ENCODE measurements at regions not wholly inside any gene's neighbourhood (a gene's known extent, or its start where the extent isn't known, plus 50 kb on each side); places are given as distances from the start of the nearest gene placed in this dataset.

DNA sequence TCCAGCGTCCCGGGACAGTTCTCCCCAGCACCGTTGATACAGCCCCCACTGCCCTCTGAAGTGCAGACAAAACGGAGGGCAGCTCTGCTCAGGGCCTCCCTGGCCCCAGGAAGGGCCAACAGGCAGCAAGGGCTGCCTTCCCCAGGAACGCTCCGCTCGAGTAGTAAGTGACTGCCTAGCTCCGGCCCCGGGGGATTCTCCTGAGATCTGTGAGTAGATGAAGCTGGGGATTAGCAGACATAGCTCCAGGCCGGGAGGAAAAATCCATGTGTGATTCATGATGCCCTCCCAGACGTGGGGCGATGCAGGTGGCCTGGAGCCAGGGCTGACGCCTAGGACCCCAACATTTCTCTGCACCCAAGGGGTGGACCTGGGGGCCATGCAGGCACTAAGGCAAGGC lies 85.3 kb downstream of the ENGASE start:
- no peak overlapping the region for H3K4me3 ChIP-seq
- intact Hi-C loops (cut with DNase I): loop anchor here in 1 of 2 donors (10.0 kb wide), 1 partner anchor 55 kb away; no protein-coding TSS in a partner anchor
- WGBS (ENCODE audit: insufficient coverage, low coverage, low lambda C conversion rate, missing lambda C conversion rate): 32% methylated on average over 6 of the region's 13 CpGs
- no peak overlapping the region for H3K27ac ChIP-seq
- TF ChIP-seq POLR2A (IDR thresholded peaks at IDR 0.05): no peak
- TF ChIP-seq, protein P1, sequence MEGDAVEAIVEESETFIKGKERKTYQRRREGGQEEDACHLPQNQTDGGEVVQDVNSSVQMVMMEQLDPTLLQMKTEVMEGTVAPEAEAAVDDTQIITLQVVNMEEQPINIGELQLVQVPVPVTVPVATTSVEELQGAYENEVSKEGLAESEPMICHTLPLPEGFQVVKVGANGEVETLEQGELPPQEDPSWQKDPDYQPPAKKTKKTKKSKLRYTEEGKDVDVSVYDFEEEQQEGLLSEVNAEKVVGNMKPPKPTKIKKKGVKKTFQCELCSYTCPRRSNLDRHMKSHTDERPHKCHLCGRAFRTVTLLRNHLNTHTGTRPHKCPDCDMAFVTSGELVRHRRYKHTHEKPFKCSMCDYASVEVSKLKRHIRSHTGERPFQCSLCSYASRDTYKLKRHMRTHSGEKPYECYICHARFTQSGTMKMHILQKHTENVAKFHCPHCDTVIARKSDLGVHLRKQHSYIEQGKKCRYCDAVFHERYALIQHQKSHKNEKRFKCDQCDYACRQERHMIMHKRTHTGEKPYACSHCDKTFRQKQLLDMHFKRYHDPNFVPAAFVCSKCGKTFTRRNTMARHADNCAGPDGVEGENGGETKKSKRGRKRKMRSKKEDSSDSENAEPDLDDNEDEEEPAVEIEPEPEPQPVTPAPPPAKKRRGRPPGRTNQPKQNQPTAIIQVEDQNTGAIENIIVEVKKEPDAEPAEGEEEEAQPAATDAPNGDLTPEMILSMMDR (IDR thresholded peaks at IDR 0.05): no peak
- H3K27me3 ChIP-seq: no peaks in the 10 kb centered on the region
- DNase-seq (no peak), ATAC-seq (no peak)
- H3K36me3 ChIP-seq: no peaks in the 10 kb centered on the region
- no peaks in the 10 kb centered on the region for H3K9me3 ChIP-seq
- no peaks in the 10 kb centered on the region for H3K4me1 ChIP-seq

DNA sequence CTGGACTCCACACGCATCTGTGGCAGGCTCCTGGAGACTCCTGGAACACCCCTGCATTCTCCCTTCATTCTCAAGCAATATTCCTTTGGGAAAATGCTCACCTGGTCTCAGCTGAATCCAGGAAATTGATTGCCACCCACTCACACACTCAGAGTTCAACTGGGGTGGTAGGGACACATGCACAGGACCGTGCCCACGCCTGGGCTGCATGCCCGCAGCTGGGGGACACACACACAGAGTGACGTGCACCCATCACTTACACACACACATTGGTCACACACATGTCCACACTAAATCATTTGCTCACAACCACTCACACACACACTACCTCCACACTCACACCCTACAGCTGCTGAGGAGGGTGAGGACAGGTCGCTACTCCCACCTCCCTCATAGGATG lies 84.8 kb downstream of the ENGASE start:
- Histone ChIP-seq H3K27ac (no peak overlapping the region), H3K4me1 (no peaks in the 10 kb centered on the region), H3K36me3 (no peaks in the 10 kb centered on the region), H3K9me3 (no peaks in the 10 kb centered on the region), H3K4me3 (no peak overlapping the region), H3K27me3 (no peaks in the 10 kb centered on the region)
- DNase-seq: no peak
- ATAC-seq: no peak
- intact Hi-C loops (cut with DNase I): loop anchor here in 1 of 2 donors (10.0 kb wide), 1 partner anchor 55 kb away; no protein-coding TSS in a partner anchor
- TF ChIP-seq, protein P1 (IDR thresholded peaks at IDR 0.05): no peak
- TF ChIP-seq POLR2A (IDR thresholded peaks at IDR 0.05): no peak
- 60% methylated on average over 4 of the region's 6 CpGs for WGBS (ENCODE audit: insufficient coverage, low coverage, low lambda C conversion rate, missing lambda C conversion rate)

DNA sequence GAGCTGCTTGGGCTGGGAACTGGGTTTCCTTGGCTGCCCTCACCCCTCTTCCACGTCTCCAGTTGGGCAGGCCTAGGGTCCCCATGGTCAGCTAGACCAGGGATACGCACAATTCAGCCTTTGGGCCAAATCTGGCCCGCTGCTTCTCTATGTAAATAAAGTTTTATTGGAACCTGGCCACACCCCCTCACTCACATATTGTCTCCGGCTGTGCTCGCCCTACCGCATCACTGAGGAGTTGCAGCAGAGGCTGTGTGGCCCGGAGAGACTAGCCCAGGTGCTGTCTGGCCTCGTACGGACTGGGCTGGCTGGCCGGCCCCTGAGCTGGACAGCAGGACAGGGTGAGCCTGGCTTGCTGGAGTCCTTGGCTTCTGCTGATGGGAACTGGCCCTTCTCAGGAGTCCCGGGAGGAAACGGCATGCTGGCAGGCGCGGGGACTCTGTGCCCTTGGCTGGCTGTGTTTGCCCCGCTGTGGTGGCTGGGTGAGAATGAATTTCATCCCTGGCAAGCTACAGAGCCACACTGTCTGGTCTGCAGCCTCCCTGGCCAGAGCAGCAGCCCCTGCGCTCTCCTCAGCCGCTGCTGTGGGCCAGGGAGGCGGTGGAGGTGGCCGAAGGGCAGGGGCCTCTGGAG lies 82.0 kb downstream of the ENGASE start:
- TF ChIP-seq, protein P1 (IDR thresholded peaks at IDR 0.05): no peak
- TF ChIP-seq POLR2A (IDR thresholded peaks at IDR 0.05): no peak
- 62% methylated on average over 6 of the region's 19 CpGs for WGBS (ENCODE audit: insufficient coverage, low coverage, low lambda C conversion rate, missing lambda C conversion rate)

DNA sequence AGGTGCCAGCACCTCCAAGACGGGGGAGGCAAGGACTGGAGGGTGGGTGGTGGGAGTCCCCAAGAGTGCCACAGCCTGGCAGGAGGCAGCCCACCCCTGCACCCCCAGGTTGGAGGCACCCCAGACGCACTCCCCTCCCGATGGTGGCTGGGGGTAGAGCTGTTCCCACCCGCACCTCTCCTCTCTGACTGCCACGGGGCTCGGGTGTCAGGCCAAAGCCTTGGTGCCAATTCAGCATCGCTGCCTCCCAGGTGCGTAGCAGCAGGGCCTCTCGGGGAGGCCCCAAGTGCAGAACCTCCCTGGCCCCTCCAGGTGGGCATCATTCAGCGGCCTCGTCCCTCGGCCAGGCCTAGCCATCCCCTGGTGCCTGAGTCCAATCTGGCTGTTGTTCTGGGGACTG lies 81.1 kb downstream of the ENGASE start:
- intact Hi-C loops (cut with DNase I): loop anchor here in 1 of 2 donors (10.0 kb wide), 1 partner anchor 59 kb away; no protein-coding TSS in a partner anchor
- WGBS (ENCODE audit: insufficient coverage, low coverage, low lambda C conversion rate, missing lambda C conversion rate): no CpG with 5 or more reads among the region's 12 CpGs
- H3K4me3 ChIP-seq: no peak overlapping the region
- ATAC-seq (no peak), DNase-seq (no peak)
- no peak overlapping the region for H3K27ac ChIP-seq
- H3K4me1 ChIP-seq: no peaks in the 10 kb centered on the region
- H3K36me3 ChIP-seq: no peaks in the 10 kb centered on the region
- no peaks in the 10 kb centered on the region for H3K9me3 ChIP-seq
- TF ChIP-seq, protein P1 (IDR thresholded peaks at IDR 0.05): no peak
- TF ChIP-seq POLR2A (IDR thresholded peaks at IDR 0.05): no peak
- H3K27me3 ChIP-seq: no peaks in the 10 kb centered on the region

More for the DNA sequence above, 82.0 kb downstream of the ENGASE start:
- no peak for DNase-seq
- Histone ChIP-seq H3K27ac (no peak overlapping the region), H3K27me3 (no peaks in the 10 kb centered on the region), H3K9me3 (no peaks in the 10 kb centered on the region), H3K4me3 (no peak overlapping the region), H3K4me1 (no peaks in the 10 kb centered on the region), H3K36me3 (no peaks in the 10 kb centered on the region)
- ATAC-seq: no peak
- intact Hi-C loops (cut with DNase I): loop anchor here in 1 of 2 donors (10.0 kb wide), 1 partner anchor 58 kb away; no protein-coding TSS in a partner anchor
